ENCODE measurements at regions not wholly inside any gene's neighbourhood (a gene's known extent, or its start where the extent isn't known, plus 50 kb on each side); places are given as distances from the start of the nearest gene placed in this dataset.

DNA sequence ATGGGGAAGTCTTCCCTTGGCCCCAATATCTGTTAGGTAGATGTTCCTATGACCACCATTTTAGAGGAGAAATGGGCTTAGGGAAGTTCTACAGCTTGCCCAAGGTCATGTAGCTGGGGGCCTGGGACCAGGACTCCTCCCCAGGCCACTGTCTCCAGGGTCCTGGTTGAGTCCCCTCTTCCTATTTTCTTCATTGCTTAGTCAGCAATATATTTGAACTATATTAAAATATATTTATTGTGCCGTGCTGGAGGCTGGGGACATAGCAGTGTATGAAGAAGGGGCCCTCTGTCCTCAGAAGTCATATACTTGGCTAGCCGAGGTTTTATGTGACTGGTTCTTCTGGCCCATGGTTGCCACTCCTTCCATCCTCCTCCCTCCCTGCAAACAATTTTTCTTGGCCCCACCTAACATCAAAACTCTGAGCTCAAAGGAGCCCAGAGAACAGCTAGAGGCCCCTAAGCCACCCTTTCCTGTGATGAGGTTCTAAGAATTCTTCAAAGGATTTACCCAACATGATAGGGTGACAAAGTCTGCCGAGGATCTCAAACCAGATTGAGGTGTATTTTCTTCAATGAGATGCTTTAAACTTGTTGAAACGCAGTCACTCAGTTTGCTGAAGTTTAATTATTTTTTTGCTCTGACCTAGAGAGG lies 121.2 kb upstream of the RASGRP1 start:
- H3K36me3 Mint-ChIP-seq, result no peaks in the 10 kb centered on the region
- Histone ChIP-seq H3K4me1 (ENCODE audit: control insufficient read depth in 1 of 2, insufficient read depth in 2 of 2, low read length in 2 of 2) (peaks cover 0 to 14% of the 10 kb centered on the region in 2 donors), H3K4me2 (replicated peaks; ENCODE audit: extremely low read depth, low read length, poor library complexity, severe bottlenecking) (no peak overlapping the region), H3K79me2 (ENCODE audit: insufficient read depth, low read length) (no peaks in the 10 kb centered on the region), H4K20me1 (ENCODE audit: insufficient read depth, low read length) (no peaks in the 10 kb centered on the region), H3K27me3 (ENCODE audit: control insufficient read depth in 2 of 2, insufficient read depth in 2 of 2, low read length in 2 of 2) (no peaks in the 10 kb centered on the region), H3K36me3 (replicated peaks in 1 of 2; ENCODE audit: control insufficient read depth in 1 of 2, insufficient read depth in 2 of 2, low read length in 2 of 2) (no peaks in the 10 kb centered on the region), H2AFZ (ENCODE audit: insufficient read depth, low read depth, low read length, poor library complexity, severe bottlenecking) (no peak overlapping the region), H3K9me3 (replicated peaks in 1 of 2; ENCODE audit: control insufficient read depth in 1 of 2, insufficient read depth in 1 of 2, low read length in 2 of 2) (peaks cover 0 to 3% of the 10 kb centered on the region in 2 donors), H3K4me3 (replicated peaks in 1 of 3; ENCODE audit: low read depth in 2 of 3, low read length in 3 of 3) (no peak overlapping the region), H3K9ac (ENCODE audit: insufficient read depth, low read length, poor library complexity, severe bottlenecking) (no peak overlapping the region), H3K27ac (ENCODE audit: low read depth in 1 of 2, low read length in 2 of 2) (no peak overlapping the region)
- H3K27ac Mint-ChIP-seq, result no peak overlapping the region
- no peak overlapping the region for H3K4me3 Mint-ChIP-seq
- intact Hi-C loops (cut with micrococcal nuclease), result loop anchor here (5.0 to 10.0 kb wide), 4 partner anchors 124 to 691 kb away; partner anchors contain the start of gene RASGRP1 (in 1 of the 2)
- DNase-seq, result no peak
- 100% methylated on average over 1 of the region's 4 CpGs for WGBS (ENCODE audit: insufficient coverage)
- no peaks in the 10 kb centered on the region for H3K27me3 Mint-ChIP-seq (ENCODE audit: low read depth in 3 of 3)
- H3K9me3 Mint-ChIP-seq, result peaks cover 0 to 8% (median 3%) of the 10 kb centered on the region in 7 donors
- H3K4me1 Mint-ChIP-seq, result peaks cover 20% of the 10 kb centered on the region
- TF ChIP-seq, protein P1, sequence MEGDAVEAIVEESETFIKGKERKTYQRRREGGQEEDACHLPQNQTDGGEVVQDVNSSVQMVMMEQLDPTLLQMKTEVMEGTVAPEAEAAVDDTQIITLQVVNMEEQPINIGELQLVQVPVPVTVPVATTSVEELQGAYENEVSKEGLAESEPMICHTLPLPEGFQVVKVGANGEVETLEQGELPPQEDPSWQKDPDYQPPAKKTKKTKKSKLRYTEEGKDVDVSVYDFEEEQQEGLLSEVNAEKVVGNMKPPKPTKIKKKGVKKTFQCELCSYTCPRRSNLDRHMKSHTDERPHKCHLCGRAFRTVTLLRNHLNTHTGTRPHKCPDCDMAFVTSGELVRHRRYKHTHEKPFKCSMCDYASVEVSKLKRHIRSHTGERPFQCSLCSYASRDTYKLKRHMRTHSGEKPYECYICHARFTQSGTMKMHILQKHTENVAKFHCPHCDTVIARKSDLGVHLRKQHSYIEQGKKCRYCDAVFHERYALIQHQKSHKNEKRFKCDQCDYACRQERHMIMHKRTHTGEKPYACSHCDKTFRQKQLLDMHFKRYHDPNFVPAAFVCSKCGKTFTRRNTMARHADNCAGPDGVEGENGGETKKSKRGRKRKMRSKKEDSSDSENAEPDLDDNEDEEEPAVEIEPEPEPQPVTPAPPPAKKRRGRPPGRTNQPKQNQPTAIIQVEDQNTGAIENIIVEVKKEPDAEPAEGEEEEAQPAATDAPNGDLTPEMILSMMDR (IDR thresholded peaks at IDR 0.05), result no peak

DNA sequence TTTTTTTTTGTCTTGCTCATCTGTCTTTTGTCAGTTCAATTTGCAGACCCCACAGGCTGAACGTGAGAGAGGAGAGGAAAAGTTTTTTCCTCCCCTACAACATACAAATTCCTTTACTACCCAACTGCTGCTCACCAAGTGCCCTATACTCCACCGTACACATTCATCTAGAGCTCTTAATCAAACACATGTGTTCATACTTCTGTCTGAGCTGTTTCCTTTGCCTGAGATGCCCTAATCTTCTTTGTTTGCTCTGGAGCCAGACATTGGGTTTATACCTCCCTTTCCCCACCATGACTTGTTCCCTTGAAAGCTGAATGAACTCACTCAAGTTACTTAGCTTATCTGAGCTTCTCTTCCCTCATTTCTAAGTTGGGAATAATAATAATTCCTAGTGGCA lies 122.7 kb upstream of the RASGRP1 start:
- no peak overlapping the region for H3K27ac ChIP-seq (ENCODE audit: low read depth in 1 of 2, low read length in 2 of 2)
- H4K20me1 ChIP-seq (ENCODE audit: insufficient read depth, low read length), result no peaks in the 10 kb centered on the region
- Mint-ChIP-seq H3K27me3 (ENCODE audit: low read depth in 3 of 3) (no peaks in the 10 kb centered on the region), H3K4me1 (peaks cover 18% of the 10 kb centered on the region), H3K36me3 (no peaks in the 10 kb centered on the region), H3K9me3 (peaks cover 0 to 2% (median 0%) of the 10 kb centered on the region in 7 donors), H3K27ac (no peak overlapping the region), H3K4me3 (no peak overlapping the region)
- no peak overlapping the region for H3K4me3 ChIP-seq (replicated peaks in 1 of 3; ENCODE audit: low read depth in 2 of 3, low read length in 3 of 3)
- no peak overlapping the region for H2AFZ ChIP-seq (ENCODE audit: insufficient read depth, low read depth, low read length, poor library complexity, severe bottlenecking)
- H3K27me3 ChIP-seq (ENCODE audit: control insufficient read depth in 2 of 2, insufficient read depth in 2 of 2, low read length in 2 of 2), result no peaks in the 10 kb centered on the region
- no peak for DNase-seq
- H3K9me3 ChIP-seq (replicated peaks in 1 of 2; ENCODE audit: control insufficient read depth in 1 of 2, insufficient read depth in 1 of 2, low read length in 2 of 2), result no peaks in the 10 kb centered on the region
- H3K79me2 ChIP-seq (ENCODE audit: insufficient read depth, low read length), result no peaks in the 10 kb centered on the region
- WGBS (ENCODE audit: insufficient coverage), result 80% methylated on average over 1 of the region's 2 CpGs
- no peak overlapping the region for H3K9ac ChIP-seq (ENCODE audit: insufficient read depth, low read length, poor library complexity, severe bottlenecking)
- peaks cover 0 to 9% of the 10 kb centered on the region in 2 donors for H3K4me1 ChIP-seq (ENCODE audit: control insufficient read depth in 1 of 2, insufficient read depth in 2 of 2, low read length in 2 of 2)
- TF ChIP-seq, protein P1 (IDR thresholded peaks at IDR 0.05), result no peak
- H3K36me3 ChIP-seq (replicated peaks in 1 of 2; ENCODE audit: control insufficient read depth in 1 of 2, insufficient read depth in 2 of 2, low read length in 2 of 2), result no peaks in the 10 kb centered on the region
- no peak overlapping the region for H3K4me2 ChIP-seq (replicated peaks; ENCODE audit: extremely low read depth, low read length, poor library complexity, severe bottlenecking)
- intact Hi-C loops (cut with micrococcal nuclease), result loop anchor here (5.0 to 10.0 kb wide), 4 partner anchors 125 to 693 kb away; partner anchors contain the start of gene RASGRP1 (in 1 of the 2)
